A549 (cell line): ENCODE measurements at regions not wholly inside any gene's neighbourhood (a gene's known extent, or its start where the extent isn't known, plus 50 kb on each side); places are given as distances from the start of the nearest gene placed in this dataset.

ENCODE experiments used
- ATAC-seq, 2 experiments: fragments of 200-7000 bp in 1 of 2; fragments of >200 bp in 1 of 2; cut with Nextera tagmentation in 1 of 2; cut with Tn5 transposase in 1 of 2; 3 replicates each; pipeline versions ENCODE4 v1.8.0 to v1.9.1; 2018 to 2020; ENCODE audit warnings: mild to moderate bottlenecking in 1 of 2, moderate library complexity in 1 of 2
- CTCF ChIA-PET: fragments of 300-600 bp; sonication (Branson Sonifier 250); formaldehyde crosslinking; extraction: SDS; loops from one replicate; lab custom pipeline; 2021; ENCODE audit warnings: antibody characterized with exemption, inconsistent platforms; lab: Yijun Ruan, JAX
- POLR2A ChIA-PET: fragments of 350-600 bp; formaldehyde crosslinking; extraction: SDS; loops from one replicate; lab custom pipeline; 2021; ENCODE audit warnings: antibody characterized with exemption, inconsistent platforms; lab: Yijun Ruan, JAX
- DNase-seq, 2 experiments: peaks; one replicate each; pipeline versions ENCODE4 v3.0.0 to v3.0.0-alpha.2; 2011 to 2016; ENCODE audit warnings: low read depth in 1 of 2, low spot score in 1 of 2
- FAIRE-seq: peaks from 2 replicates; lab custom pipeline; 2011; peaks lifted over from hg19 to GRCh38; lab: Jason Lieb, UNC
- H3K27ac ChIP-seq, 2 experiments: fragments of >200 bp; sonication (Bioruptor Twin); formaldehyde crosslinking; 3 replicates each; pipeline ENCODE4 v1.5.1; 2016 to 2017
- H3K4me1 ChIP-seq: fragments of >200 bp; sonication (Bioruptor Twin); formaldehyde crosslinking; 3 replicates; pipeline ENCODE4 v1.6.1; 2016
- H3K4me2 ChIP-seq: fragments of >200 bp; sonication (Bioruptor Twin); formaldehyde crosslinking; 3 replicates; pipeline ENCODE4 v1.6.1; 2016
- H3K4me3 ChIP-seq: fragments of >200 bp; sonication (Bioruptor Twin); formaldehyde crosslinking; 3 replicates; pipeline ENCODE4 v1.5.1; 2016
- H3K9me3 ChIP-seq: fragments of >200 bp; sonication (Bioruptor Twin); formaldehyde crosslinking; 3 replicates; pipeline ENCODE4 v1.6.1; 2016
- BHLHE40 ChIP-seq: IDR thresholded peaks from 2 replicates; pipeline ENCODE4 v1.6.1; 2012; ENCODE audit warnings: low read depth, low read length, inconsistent platforms
- CBX2 ChIP-seq: fragments of 200-600 bp; sonication (generic); IDR thresholded peaks from 2 replicates; pipeline ENCODE4 v1.6.1; 2016; ENCODE audit warnings: low read depth, mild to moderate bottlenecking, borderline replicate concordance
- CBX8 ChIP-seq: fragments of 200-600 bp; sonication (generic); IDR thresholded peaks from 2 replicates; pipeline ENCODE4 v1.6.1; 2016
- EHF ChIP-seq: fragments of 250-450 bp; sonication (Bioruptor Pico); IDR thresholded peaks from 2 replicates; pipeline ENCODE4 v1.5.0; 2020; ENCODE audit warnings: mild to moderate bottlenecking
- EHMT2 ChIP-seq: fragments of 200-600 bp; sonication (generic); IDR thresholded peaks from 2 replicates; pipeline ENCODE4 v1.6.1; 2016; ENCODE audit warnings: antibody characterized with exemption, low read depth, mild to moderate bottlenecking, moderate library complexity
- EP300 ChIP-seq, 2 experiments: fragments of >200 bp; sonication (Bioruptor Twin); formaldehyde crosslinking; IDR thresholded peaks; 2 replicates in 1 of 2; 3 replicates in 1 of 2; pipeline ENCODE4 v1.6.1; 2016 to 2017
- HOXB13 ChIP-seq: fragments of 250-450 bp; sonication (Bioruptor Pico); IDR thresholded peaks from 2 replicates; pipeline ENCODE4 v1.5.0; 2020; ENCODE audit warnings: low read depth, mild to moderate bottlenecking, moderate library complexity
- JUN ChIP-seq, 2 experiments: fragments of >200 bp; sonication (Bioruptor Twin); formaldehyde crosslinking; IDR thresholded peaks; 2 replicates in 1 of 2; 3 replicates in 1 of 2; pipeline ENCODE4 v1.6.1; 2016 to 2017
- JUNB ChIP-seq: fragments of >200 bp; sonication (Bioruptor Twin); formaldehyde crosslinking; IDR thresholded peaks from 2 replicates; pipeline ENCODE4 v1.6.1; 2016
- MAZ ChIP-seq: fragments of 150-350 bp; IDR thresholded peaks from 2 replicates; pipeline ENCODE4 v1.6.1; 2014; ENCODE audit warnings: antibody characterized with exemption, low read depth, low read length, borderline replicate concordance
- MYC ChIP-seq: IDR thresholded peaks from 2 replicates; pipeline ENCODE4 v1.6.1; 2012; ENCODE audit warnings: mild to moderate bottlenecking, inconsistent platforms, low read length, improper control_type of control experiment, borderline replicate concordance
- NFE2L2 ChIP-seq: fragments of 150-350 bp; conservative IDR thresholded peaks from 2 replicates; pipeline ENCODE4 v1.6.1; 2014; ENCODE audit warnings: low read length
- POLR2AphosphoS2 ChIP-seq: conservative IDR thresholded peaks from 2 replicates; pipeline ENCODE4 v1.6.1; 2012; ENCODE audit warnings: low read length, improper control_type of control experiment, inconsistent platforms
- RAD21 ChIP-seq, 2 experiments: fragments of >200 bp in 1 of 2; sonication (Bioruptor Twin) in 1 of 2; formaldehyde crosslinking in 1 of 2; IDR thresholded peaks in 1 of 2; conservative IDR thresholded peaks in 1 of 2; 2 replicates in 1 of 2; 3 replicates in 1 of 2; pipeline ENCODE4 v1.6.1; 2012 to 2018; ENCODE audit warnings: inconsistent platforms in 1 of 2
- RFX5 ChIP-seq: fragments of 450-650 bp; IDR thresholded peaks from 2 replicates; pipeline ENCODE4 v1.7.1; 2014; ENCODE audit warnings: antibody characterized with exemption, mild to moderate bottlenecking, moderate library complexity
- RNF2 ChIP-seq: fragments of 200-600 bp; sonication (generic); IDR thresholded peaks from 2 replicates; pipeline ENCODE4 v1.6.1; 2016; ENCODE audit warnings: low read depth, mild to moderate bottlenecking, antibody characterized with exemption, moderate library complexity, borderline replicate concordance
- ZNF302 ChIP-seq: fragments of 250-450 bp; sonication (Bioruptor Pico); IDR thresholded peaks from 2 replicates; pipeline ENCODE4 v1.9.0; 2021; ENCODE audit warnings: inconsistent platforms, mild to moderate bottlenecking, moderate library complexity
- WGBS: methylation state at CpG from one replicate; pipeline ENCODE4 v1.1.6; 2017; ENCODE audit errors: missing lambda C conversion rate; 5-methylcytosine and 5-hydroxymethylcytosine counted together
- TF ChIP-seq, protein P1 (sequence below): fragments of >200 bp; sonication (Bioruptor Twin); formaldehyde crosslinking; IDR thresholded peaks from 3 replicates; pipeline ENCODE4 v1.6.1; 2016
- TF ChIP-seq, protein P2 (sequence below): IDR thresholded peaks from 2 replicates; pipeline ENCODE4 v1.6.1; 2012
- TF ChIP-seq, protein P3 (sequence below): fragments of >200 bp; sonication (Bioruptor Twin); formaldehyde crosslinking; IDR thresholded peaks from 2 replicates; pipeline ENCODE4 v1.6.1; 2016

DNA sequence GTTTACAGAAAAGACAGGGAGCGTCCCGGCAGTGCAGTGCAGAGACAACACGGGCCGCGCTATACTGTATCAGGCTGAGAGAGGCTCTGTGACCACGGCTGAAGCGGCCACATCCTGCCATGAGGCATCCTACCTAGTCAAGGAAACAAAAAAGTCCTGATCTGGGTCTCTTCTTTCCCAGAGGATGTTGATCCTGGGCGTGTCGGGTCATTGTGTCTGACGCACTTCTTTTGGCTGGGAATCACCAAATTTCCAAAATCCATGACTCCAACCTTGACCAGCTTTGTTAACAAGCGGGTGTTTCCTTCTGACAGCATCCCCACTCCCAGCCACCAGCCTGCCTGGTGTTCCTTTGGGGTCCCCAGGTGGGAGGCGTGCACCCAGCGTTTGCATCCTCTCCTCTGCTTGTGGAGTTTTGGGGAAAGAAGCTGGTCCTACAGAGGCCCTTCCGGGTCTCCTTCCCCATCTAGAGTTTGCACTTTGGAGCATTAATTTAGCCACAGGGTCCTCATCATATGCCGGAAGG, 91.4 kb upstream of the RAI14 start:
- peak; percentile 24 to 30; a peak in 1 of 6 replicates for ATAC-seq
- Histone ChIP-seq H3K4me2 (no peak overlapping the region), H3K9me3 (no peaks in the 10 kb centered on the region), H3K27ac (no peak overlapping the region), H3K4me1 (no peaks in the 10 kb centered on the region), H3K4me3 (no peak overlapping the region)
- WGBS = 89% methylated on average over 15 of the region's 15 CpGs
- DNase-seq = no peak
- FAIRE-seq = no peak
- ChIA-PET POLR2A (no interaction called here), CTCF (interaction anchor here (1.8 kb wide), 1 partner anchor 13 kb away, joined by 7 read pairs; no protein-coding TSS in a partner anchor)
- TF ChIP-seq EHMT2 (no peak), POLR2AphosphoS2 (no peak), RFX5 (no peak), JUN (IDR thresholded peaks at IDR 0.05) (no peak), RAD21 (conservative IDR thresholded peaks at IDR 0.05 in 1 of 2, IDR thresholded peaks at IDR 0.05 in 1 of 2) (no peak), JUNB (no peak), MYC (no peak), BHLHE40 (no peak), CBX8 (no peak), RNF2 (no peak), EP300 (IDR thresholded peaks at IDR 0.05) (no peak), EHF (CRISPR knock-in tag) (no peak), CBX2 (no peak)
- TF ChIP-seq, protein P1, sequence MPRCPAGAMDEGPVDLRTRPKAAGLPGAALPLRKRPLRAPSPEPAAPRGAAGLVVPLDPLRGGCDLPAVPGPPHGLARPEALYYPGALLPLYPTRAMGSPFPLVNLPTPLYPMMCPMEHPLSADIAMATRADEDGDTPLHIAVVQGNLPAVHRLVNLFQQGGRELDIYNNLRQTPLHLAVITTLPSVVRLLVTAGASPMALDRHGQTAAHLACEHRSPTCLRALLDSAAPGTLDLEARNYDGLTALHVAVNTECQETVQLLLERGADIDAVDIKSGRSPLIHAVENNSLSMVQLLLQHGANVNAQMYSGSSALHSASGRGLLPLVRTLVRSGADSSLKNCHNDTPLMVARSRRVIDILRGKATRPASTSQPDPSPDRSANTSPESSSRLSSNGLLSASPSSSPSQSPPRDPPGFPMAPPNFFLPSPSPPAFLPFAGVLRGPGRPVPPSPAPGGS = no peak
- TF ChIP-seq, protein P2, sequence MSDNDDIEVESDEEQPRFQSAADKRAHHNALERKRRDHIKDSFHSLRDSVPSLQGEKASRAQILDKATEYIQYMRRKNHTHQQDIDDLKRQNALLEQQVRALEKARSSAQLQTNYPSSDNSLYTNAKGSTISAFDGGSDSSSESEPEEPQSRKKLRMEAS = no peak

DNA sequence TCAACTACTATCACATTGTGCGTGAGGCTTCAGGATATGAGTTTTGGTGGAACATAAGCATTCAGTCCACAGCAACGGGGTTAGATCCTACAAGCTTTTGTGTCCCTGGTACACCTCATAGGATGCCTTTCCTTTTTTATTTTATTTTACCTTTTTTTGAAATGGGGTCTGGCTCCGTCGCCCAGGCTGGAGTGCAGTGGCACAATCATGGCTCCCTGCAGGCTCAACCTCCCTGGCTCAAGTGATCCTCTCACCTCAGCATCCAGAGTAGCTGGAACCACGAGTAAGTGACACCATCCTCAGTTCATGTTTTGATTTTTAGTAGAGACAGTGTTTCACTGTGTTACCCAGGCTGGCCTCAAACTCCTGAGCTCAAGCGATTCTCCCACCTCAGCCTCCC, 86.0 kb upstream of the RAI14 start:
- 91% methylated on average over 6 of the region's 6 CpGs for WGBS
- no peak overlapping the region for H3K4me2 ChIP-seq
- peaks cover 13% of the 10 kb centered on the region; the same call in 1 of the 3 replicates for H3K4me1 ChIP-seq
- DNase-seq (no peak), ATAC-seq (no peak), FAIRE-seq (no peak)
- no peaks in the 10 kb centered on the region for H3K9me3 ChIP-seq
- TF ChIP-seq ZNF302 (CRISPR knock-in tag) (no peak), NFE2L2 (no peak), RNF2 (no peak), MAZ (no peak), HOXB13 (CRISPR knock-in tag) (no peak), RFX5 (no peak)
- TF ChIP-seq, protein P2 = no peak
- TF ChIP-seq, protein P3, sequence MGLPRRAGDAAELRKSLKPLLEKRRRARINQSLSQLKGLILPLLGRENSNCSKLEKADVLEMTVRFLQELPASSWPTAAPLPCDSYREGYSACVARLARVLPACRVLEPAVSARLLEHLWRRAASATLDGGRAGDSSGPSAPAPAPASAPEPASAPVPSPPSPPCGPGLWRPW = no peak
- POLR2A ChIA-PET = no interaction called here
- H3K4me3 ChIP-seq = no peak overlapping the region
- CTCF ChIA-PET = interaction anchor here (0.6 to 1.1 kb wide), 3 partner anchors 11 to 84 kb away, joined by 3 read pairs; no protein-coding TSS in a partner anchor
- H3K27ac ChIP-seq = peak overlapping the region in 1 of 2 experiments; percentile 63; a peak in 4 of 6 replicates
